H9 (cell line): ENCODE measurements at regions not wholly inside any gene's neighbourhood (a gene's known extent, or its start where the extent isn't known, plus 50 kb on each side); places are given as distances from the start of the nearest gene placed in this dataset.

ENCODE experiments used
- DNase-seq: peaks from one replicate; pipeline ENCODE4 v3.0.0-alpha.2; 2017
- H2AFZ ChIP-seq: one replicate; pipeline ENCODE4 v1.6.1; 2013; ENCODE audit warnings: mild to moderate bottlenecking, low read length, control low read depth, moderate library complexity
- H2AK5ac ChIP-seq: 2 replicates; pipeline ENCODE4 v1.6.1; 2013; ENCODE audit warnings: low read length, control low read depth, mixed read lengths; ENCODE audit not compliant: insufficient read length
- H2BK120ac ChIP-seq: one replicate; pipeline ENCODE4 v1.6.1; 2013; ENCODE audit warnings: low read depth, mild to moderate bottlenecking, low read length, control low read depth, inconsistent platforms; ENCODE audit not compliant: poor library complexity, severe bottlenecking
- H2BK12ac ChIP-seq: 2 replicates; pipeline ENCODE4 v1.6.1; 2013; ENCODE audit warnings: low read length, control low read depth, mixed read lengths, low read depth; ENCODE audit not compliant: insufficient read length
- H2BK15ac ChIP-seq: 2 replicates; pipeline ENCODE4 v1.6.1; 2013; ENCODE audit warnings: low read depth, low read length, control low read depth
- H2BK20ac ChIP-seq: one replicate; pipeline ENCODE4 v1.6.1; 2013; ENCODE audit warnings: low read depth, mild to moderate bottlenecking, low read length, control low read depth, inconsistent platforms; ENCODE audit not compliant: poor library complexity, severe bottlenecking
- H2BK5ac ChIP-seq: 2 replicates; pipeline ENCODE4 v1.6.1; 2013; ENCODE audit warnings: low read length, control low read depth, mixed read lengths; ENCODE audit not compliant: insufficient read length
- H3K14ac ChIP-seq: 2 replicates; pipeline ENCODE4 v1.6.1; 2013; ENCODE audit warnings: low read length, control low read depth; ENCODE audit not compliant: insufficient read depth
- H3K18ac ChIP-seq: 2 replicates; pipeline ENCODE4 v1.6.1; 2013; ENCODE audit warnings: low read depth, mild to moderate bottlenecking, mixed read lengths, low read length, control low read depth; ENCODE audit not compliant: insufficient read length
- H3K23ac ChIP-seq: 2 replicates; pipeline ENCODE4 v1.6.1; 2013; ENCODE audit warnings: low read length, control low read depth, mixed read lengths, low read depth; ENCODE audit not compliant: insufficient read length
- H3K23me2 ChIP-seq: 2 replicates; pipeline ENCODE4 v1.6.1; 2013; ENCODE audit warnings: low read depth, mild to moderate bottlenecking, mixed read lengths, low read length, control low read depth; ENCODE audit not compliant: insufficient read length, poor library complexity, severe bottlenecking
- H3K27ac ChIP-seq: 2 replicates; pipeline ENCODE4 v1.5.1; 2013; ENCODE audit warnings: low read length, control low read depth, mixed read lengths, low read depth; ENCODE audit not compliant: insufficient read length
- H3K27me3 ChIP-seq: 2 replicates; pipeline ENCODE4 v1.6.1; 2013; ENCODE audit warnings: low read length, control low read depth, inconsistent platforms; ENCODE audit not compliant: insufficient read depth
- H3K4ac ChIP-seq: 2 replicates; pipeline ENCODE4 v1.6.1; 2013; ENCODE audit warnings: low read depth, mild to moderate bottlenecking, control low read depth, inconsistent platforms, low read length, moderate library complexity
- H3K4me1 ChIP-seq: 2 replicates; pipeline ENCODE4 v1.6.1; 2013; ENCODE audit warnings: low read length, control low read depth, inconsistent platforms; ENCODE audit not compliant: insufficient read depth
- H3K4me2 ChIP-seq: 2 replicates; pipeline ENCODE4 v1.6.1; 2013; ENCODE audit warnings: low read length, control low read depth, mixed read lengths; ENCODE audit not compliant: insufficient read length, insufficient read depth
- H3K56ac ChIP-seq: 2 replicates; pipeline ENCODE4 v1.6.1; 2013; ENCODE audit warnings: low read depth, mild to moderate bottlenecking, mixed read lengths, low read length, control low read depth; ENCODE audit not compliant: insufficient read length
- H3K79me1 ChIP-seq: 2 replicates; pipeline ENCODE4 v1.6.1; 2013; ENCODE audit warnings: low read depth, mild to moderate bottlenecking, moderate library complexity, low read length, control low read depth, inconsistent platforms; ENCODE audit not compliant: insufficient read depth, poor library complexity, severe bottlenecking
- H3K79me2 ChIP-seq: 2 replicates; pipeline ENCODE4 v1.6.1; 2013; ENCODE audit warnings: low read length, control low read depth, inconsistent platforms; ENCODE audit not compliant: insufficient read depth
- H3K9ac ChIP-seq: 2 replicates; pipeline ENCODE4 v1.6.1; 2013; ENCODE audit warnings: low read length, control low read depth, mixed read lengths; ENCODE audit not compliant: insufficient read length; ENCODE audit errors: extremely low read depth
- H3K9me3 ChIP-seq: one replicate; pipeline ENCODE4 v1.6.1; 2013; ENCODE audit warnings: low read depth, low read length, inconsistent platforms; ENCODE audit not compliant: control insufficient read depth
- H3T11ph ChIP-seq: one replicate; pipeline ENCODE4 v1.6.1; 2013; ENCODE audit warnings: mild to moderate bottlenecking, low read length, control low read depth, inconsistent platforms
- H4K20me1 ChIP-seq: one replicate; pipeline ENCODE4 v1.6.1; 2013; ENCODE audit not compliant: control insufficient read depth, insufficient read length, insufficient read depth
- H4K5ac ChIP-seq: 2 replicates; pipeline ENCODE4 v1.6.1; 2013; ENCODE audit warnings: low read depth, mild to moderate bottlenecking, mixed read lengths, low read length, control low read depth; ENCODE audit not compliant: insufficient read length
- H4K8ac ChIP-seq: replicated peaks from 2 replicates; pipeline ENCODE4 v1.6.1; 2013; ENCODE audit warnings: low read length, control low read depth, mixed read lengths, low read depth; ENCODE audit not compliant: insufficient read length
- H4K91ac ChIP-seq: 2 replicates; pipeline ENCODE4 v1.6.1; 2013; ENCODE audit warnings: low read depth, mild to moderate bottlenecking, moderate library complexity, mixed read lengths, low read length, control low read depth; ENCODE audit not compliant: insufficient read length
- H3K27ac Mint-ChIP-seq, 3 experiments: 2 replicates in 2 of 3; 3 replicates in 1 of 3; pipeline ENCODE4 v1.8.0; 2020 to 2021; ENCODE audit warnings: mixed read lengths in 3 of 3, mild to moderate bottlenecking in 1 of 3, moderate library complexity in 1 of 3
- H3K27me3 Mint-ChIP-seq: 2 replicates; pipeline ENCODE4 v1.8.0; 2021; ENCODE audit warnings: low read depth, mild to moderate bottlenecking, moderate library complexity, mixed read lengths
- H3K36me3 Mint-ChIP-seq, 3 experiments: 2 replicates in 2 of 3; 3 replicates in 1 of 3; pipeline ENCODE4 v1.8.0; 2020 to 2021; ENCODE audit warnings: low read depth in 3 of 3, mixed read lengths in 3 of 3; ENCODE audit not compliant: insufficient read depth in 1 of 3
- H3K4me1 Mint-ChIP-seq, 2 experiments: 2 replicates each; pipeline ENCODE4 v1.8.0; 2020; ENCODE audit warnings: mixed read lengths in 2 of 2
- H3K4me3 Mint-ChIP-seq, 2 experiments: 2 replicates in 1 of 2; 3 replicates in 1 of 2; pipeline ENCODE4 v1.8.0; 2020 to 2021; ENCODE audit warnings: mild to moderate bottlenecking in 2 of 2, mixed read lengths in 2 of 2, moderate library complexity in 1 of 2
- H3K9me3 Mint-ChIP-seq, 2 experiments: 2 replicates in 1 of 2; 3 replicates in 1 of 2; pipeline ENCODE4 v1.8.0; 2020; ENCODE audit warnings: mild to moderate bottlenecking in 2 of 2, mixed read lengths in 2 of 2, moderate library complexity in 1 of 2
- CTCF ChIP-seq: fragments of 200-600 bp; sonication (generic); conservative IDR thresholded peaks from 3 replicates; pipeline ENCODE4 v1.8.0; 2021; ENCODE audit warnings: antibody characterized with exemption, mild to moderate bottlenecking
- WGBS: extraction: QIAGEN DNeasy Blood & Tissue Kit; methylation state at CpG from one replicate; pipeline ENCODE4 v1.1.7; 2013; ENCODE audit warnings: missing lambda C conversion rate, low lambda C conversion rate, mixed read lengths; ENCODE audit not compliant: insufficient read length; ENCODE audit errors: extremely low coverage; 5-methylcytosine and 5-hydroxymethylcytosine counted together

- H3K4me1 Mint-ChIP-seq = peaks cover 4 to 10% of the 10 kb centered on the region in 2 experiments; a peak in 3 of 4 replicates
- no peaks in the 10 kb centered on the region for H4K20me1 ChIP-seq
- H3K56ac ChIP-seq = no peak overlapping the region
Observed at GRCh38 chr5:112560371-112560770, 141.3 kb upstream of the EPB41L4A start.

More at GRCh38 chr5:112560371-112560770, 141.3 kb upstream of the EPB41L4A start:
- no peak overlapping the region for H2AFZ ChIP-seq
- no peak overlapping the region for H3K18ac ChIP-seq
- no peak overlapping the region for H4K8ac ChIP-seq
- no peak overlapping the region for H3K14ac ChIP-seq
- Mint-ChIP-seq H3K9me3 (peaks cover 34 to 35% of the 10 kb centered on the region in 2 experiments), H3K36me3 (peaks cover 14 to 29% (median 19%) of the 10 kb centered on the region in 3 experiments), H3K27ac (no peak overlapping the region), H3K4me3 (no peak overlapping the region), H3K27me3 (no peaks in the 10 kb centered on the region; the same call in 1 of the 2 replicates)
- no peak for TF ChIP-seq CTCF
- no CpG with 5 or more reads among the region's 2 CpGs for WGBS
- H3K79me1 ChIP-seq = no peaks in the 10 kb centered on the region
- H4K5ac ChIP-seq = no peak overlapping the region
- DNase-seq = no peak
- no peak overlapping the region for H3T11ph ChIP-seq
- H3K9ac ChIP-seq = no peak overlapping the region
- no peaks in the 10 kb centered on the region for H3K23me2 ChIP-seq
- H3K79me2 ChIP-seq = no peaks in the 10 kb centered on the region
- peaks cover 12% of the 10 kb centered on the region for H3K9me3 ChIP-seq
- H3K4me2 ChIP-seq = no peak overlapping the region
- H2BK120ac ChIP-seq = no peak overlapping the region
- H2BK12ac ChIP-seq = no peak overlapping the region
- H2BK15ac ChIP-seq = no peak overlapping the region
- no peak overlapping the region for H3K27ac ChIP-seq
- H2AK5ac ChIP-seq = no peak overlapping the region
- H2BK20ac ChIP-seq = no peak overlapping the region
- no peak overlapping the region for H3K4ac ChIP-seq
- H4K91ac ChIP-seq = no peak overlapping the region
- H2BK5ac ChIP-seq = no peak overlapping the region
- no peak overlapping the region for H3K23ac ChIP-seq
- no peaks in the 10 kb centered on the region for H3K27me3 ChIP-seq
- no peaks in the 10 kb centered on the region; the same call in 1 of the 2 replicates for H3K4me1 ChIP-seq
